SIG-M5 treated with dmso at 0.1 percent for 504 hours (cell line): ENCODE measurements at regions not wholly inside any gene's neighbourhood (a gene's known extent, or its start where the extent isn't known, plus 50 kb on each side); places are given as distances from the start of the nearest gene placed in this dataset.

Source experiments
- DNase-seq: peaks from one replicate; lab custom pipeline; 2025; ENCODE audit not compliant: unreplicated experiment; lab: John Stamatoyannopoulos, UW

DNA sequence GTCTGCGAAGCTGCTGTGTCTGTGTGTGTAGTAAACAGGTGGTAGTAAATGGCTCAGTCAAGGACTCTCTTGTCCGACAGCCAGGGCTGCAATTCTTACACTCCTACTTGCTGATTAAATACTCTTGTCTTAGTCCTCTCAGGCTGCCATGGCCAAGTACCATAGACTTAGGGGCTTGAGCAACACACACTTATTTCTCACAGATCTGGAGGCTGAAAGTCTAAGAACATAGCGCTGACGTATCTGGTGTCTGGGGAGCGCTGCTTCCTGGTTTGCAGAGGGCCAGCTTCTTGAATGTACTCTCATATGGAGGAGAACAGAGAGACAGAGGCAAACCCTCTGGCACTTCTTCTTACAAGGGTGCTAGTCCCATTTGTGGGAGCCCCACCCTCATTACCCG lies 411.0 kb downstream of the MED10 start:
- DNase-seq: no peak

- DNase-seq: no peak
Measured at GRCh38 chr5:5965132-5965531, 413.2 kb downstream of the MED10 start.

DNA sequence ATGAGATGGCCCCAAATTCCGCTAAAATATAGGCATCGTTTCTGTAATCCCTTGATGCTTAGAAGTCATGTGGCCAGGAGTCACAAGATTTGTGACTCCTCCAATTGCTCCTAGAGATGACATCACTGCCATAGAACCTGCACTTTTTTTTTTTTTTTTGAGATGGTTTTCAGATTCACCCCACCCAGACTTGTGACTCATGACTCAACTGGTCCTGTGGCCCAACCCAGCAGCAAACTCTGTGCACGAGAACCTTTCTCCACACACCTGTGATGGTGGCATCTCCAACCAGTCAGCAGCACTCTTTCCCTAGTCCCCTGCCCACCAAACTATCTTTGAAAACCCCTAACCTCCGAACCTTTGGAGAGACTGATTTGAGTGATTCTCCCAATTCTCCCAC lies 414.0 kb downstream of the MED10 start:
- DNase-seq: no peak

DNA sequence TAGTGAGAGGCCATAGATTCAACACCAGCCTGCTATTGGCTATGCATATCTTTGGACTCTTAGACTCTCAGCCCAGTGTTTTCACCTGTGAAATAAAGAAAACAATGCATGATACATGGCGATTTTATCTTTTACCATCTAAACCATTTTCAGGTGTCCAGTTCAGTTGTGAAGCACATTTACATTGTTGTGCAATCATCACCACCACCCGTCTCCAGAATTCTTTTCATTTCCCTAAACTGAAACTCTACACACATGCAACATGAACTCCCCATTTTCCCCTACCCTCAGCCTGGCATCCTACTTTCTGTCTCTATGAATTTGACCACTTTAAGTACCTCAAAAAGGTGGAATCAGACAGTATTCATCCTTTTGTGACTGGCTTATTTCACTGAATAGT lies 420.6 kb downstream of the MED10 start:
- DNase-seq: no peak

DNA sequence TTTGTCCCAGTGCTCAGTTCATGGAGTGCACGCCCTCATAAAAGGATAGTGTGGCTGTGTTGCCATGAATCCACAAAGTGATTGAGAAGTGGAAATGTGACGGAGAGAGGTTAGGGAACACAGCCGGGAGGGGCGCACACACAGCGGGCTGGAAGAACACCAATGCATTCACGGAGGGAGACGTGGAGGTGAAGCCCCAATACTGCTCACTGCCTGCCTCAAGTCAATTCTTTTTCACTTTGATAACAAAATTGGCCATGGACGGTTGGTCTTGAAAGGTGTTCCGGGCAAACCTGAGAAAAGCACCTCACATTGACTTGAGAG lies 424.1 kb downstream of the MED10 start:
- DNase-seq: no peak

- DNase-seq: no peak
Measured at GRCh38 chr5:5953584-5954274, 424.6 kb downstream of the MED10 start.

GRCh38 chr5:5951953-5952352 lies 426.4 kb downstream of the MED10 start:
- no peak for DNase-seq

DNA sequence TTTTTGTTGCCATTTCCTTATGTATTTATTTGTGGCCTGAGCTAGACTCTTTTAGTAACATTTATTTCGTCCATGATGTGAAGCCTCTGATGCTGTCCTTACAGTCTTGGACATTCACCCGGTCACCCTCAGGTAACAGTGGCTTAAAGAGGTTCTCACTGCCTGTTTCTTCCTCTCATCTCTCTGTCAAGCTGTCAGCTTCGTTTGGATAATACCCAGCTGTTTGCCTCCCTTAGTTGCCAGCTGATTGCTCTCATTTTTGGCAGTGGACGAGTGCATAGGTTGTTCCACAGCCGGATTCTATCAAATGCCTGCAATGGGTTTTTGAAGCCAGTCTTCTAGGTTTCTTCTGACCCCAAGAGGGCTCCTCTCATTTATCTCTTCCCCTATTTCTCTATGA lies 427.7 kb downstream of the MED10 start:
- no peak for DNase-seq

- DNase-seq: no peak
Measured at GRCh38 chr5:5941486-5941885, 436.9 kb downstream of the MED10 start.

DNA sequence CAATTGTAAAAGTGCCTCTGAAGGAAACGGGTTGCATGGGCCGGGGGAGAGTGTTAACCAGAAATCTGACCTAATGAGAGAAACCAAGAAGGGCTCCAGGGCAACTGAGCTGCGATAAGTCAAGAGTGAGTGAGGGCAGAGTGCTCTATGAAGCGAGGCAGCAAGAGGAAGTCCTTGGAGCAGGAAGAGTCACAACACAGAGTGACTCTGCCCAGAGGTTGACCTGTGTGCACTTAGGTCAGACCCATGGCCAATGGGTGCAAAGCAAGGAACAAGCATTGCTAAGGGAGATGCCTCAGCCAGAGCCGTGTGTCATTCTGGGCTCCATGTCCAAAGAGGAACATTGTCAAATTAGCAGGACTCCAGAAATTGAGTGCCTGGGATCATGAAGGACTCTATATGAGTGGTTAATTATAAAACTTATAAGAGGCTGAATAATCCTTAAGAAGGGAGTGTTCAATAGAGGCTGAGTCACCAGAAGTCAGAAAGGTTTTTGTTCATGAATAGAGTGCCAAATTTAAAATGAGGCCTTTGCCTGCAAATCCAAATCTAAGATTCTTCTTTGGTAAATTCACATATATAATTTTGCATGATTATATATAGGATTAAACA lies 438.5 kb downstream of the MED10 start:
- no peak for DNase-seq

DNA sequence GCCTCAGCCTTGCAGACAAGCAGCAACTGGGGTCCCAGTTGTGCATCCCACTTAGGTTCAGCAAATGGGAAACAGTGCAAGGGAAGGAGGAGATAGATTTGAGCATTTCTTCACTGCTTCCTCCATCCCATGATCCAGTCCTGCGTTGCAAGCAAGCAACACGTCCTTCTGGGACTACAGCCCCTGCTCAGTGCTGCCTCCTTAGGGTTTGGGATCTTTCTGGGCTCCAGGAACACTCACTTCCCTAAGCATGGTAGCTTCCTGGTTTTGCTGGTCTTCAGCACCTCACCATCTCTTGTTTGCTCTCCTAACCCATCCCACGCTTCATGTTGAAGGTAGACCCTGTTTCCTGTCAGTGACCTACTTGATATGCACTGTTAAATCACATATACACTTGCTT lies 444.7 kb downstream of the MED10 start:
- DNase-seq: no peak

- DNase-seq: no peak
Measured at GRCh38 chr5:5932824-5933223, 445.5 kb downstream of the MED10 start.

DNA sequence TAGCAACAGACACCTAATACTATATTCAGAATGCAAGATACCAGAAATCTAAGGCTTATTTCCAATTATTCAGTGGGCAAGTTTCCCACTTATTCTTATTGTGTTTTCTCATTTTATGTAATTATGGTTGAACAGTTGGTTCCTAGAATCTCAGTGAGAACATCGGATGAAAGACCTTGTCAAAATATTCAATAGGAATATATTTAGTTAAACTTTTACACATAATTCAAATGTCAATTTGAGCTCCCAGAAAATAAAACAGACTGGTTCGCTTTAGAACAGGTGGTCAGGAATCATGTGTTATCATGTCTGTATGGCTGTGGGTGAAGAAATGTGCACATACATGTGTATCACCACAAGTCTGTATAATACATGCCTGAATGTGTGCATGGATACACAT lies 447.8 kb downstream of the MED10 start:
- no peak for DNase-seq

DNA sequence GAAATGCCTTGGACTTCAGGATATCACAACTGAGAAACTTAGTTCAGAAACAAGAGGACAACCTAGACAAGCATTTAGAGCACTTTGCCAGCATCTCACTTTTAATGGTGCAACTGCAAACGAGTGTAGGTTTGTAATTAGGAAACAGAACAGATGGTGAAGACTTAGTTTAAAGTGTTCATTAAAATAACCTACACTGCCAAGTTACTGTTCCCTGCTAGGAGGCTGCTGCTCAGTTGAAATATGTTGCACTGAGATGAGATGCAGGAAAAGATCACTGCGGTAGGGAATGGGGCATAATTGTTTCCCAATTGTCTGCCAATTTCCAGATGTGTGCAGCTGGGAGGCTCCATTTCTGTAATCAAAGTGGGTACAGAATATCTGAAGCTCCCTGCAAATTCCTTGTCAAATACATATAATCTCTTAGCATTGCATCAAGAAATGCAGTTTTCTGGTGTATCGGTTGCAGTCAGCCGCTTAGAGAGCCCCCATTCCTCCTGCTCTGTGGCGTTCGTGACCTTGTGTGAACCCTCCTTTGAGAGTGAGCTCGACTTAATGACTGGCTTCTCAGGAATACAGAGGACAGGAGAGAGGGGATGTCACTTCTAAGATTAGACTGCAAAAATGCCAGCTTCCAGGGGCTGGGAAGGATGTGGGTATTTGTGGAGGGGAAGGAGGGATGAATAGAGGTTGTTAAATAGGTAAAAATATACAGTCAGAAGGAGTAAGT lies 448.9 kb downstream of the MED10 start:
- DNase-seq: no peak

GRCh38 chr5:5925191-5925590 lies 453.2 kb downstream of the MED10 start:
- DNase-seq: no peak

DNA sequence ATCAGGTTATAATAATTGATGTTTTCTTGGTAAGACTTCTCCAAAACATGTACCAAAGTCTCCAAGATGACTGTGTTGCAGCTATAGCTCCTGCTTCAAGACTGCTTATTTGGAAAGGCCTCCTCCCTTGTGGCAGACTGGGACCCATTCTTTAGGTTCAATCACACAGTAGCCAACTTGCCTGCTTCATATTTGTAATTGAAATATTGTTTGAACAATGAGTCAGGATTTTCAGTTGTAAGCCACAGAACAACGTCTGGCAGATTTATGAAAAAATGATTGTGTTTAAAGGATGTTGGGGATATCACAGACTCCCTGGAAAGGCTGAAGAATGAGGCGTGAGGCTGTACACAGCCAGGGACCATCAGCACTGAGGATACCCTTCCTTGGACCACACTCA lies 458.9 kb downstream of the MED10 start:
- no peak for DNase-seq

GRCh38 chr5:5906778-5907177 lies 471.6 kb downstream of the MED10 start:
- no peak for DNase-seq

GRCh38 chr5:5905186-5905585 lies 473.2 kb downstream of the MED10 start:
- no peak for DNase-seq

DNA sequence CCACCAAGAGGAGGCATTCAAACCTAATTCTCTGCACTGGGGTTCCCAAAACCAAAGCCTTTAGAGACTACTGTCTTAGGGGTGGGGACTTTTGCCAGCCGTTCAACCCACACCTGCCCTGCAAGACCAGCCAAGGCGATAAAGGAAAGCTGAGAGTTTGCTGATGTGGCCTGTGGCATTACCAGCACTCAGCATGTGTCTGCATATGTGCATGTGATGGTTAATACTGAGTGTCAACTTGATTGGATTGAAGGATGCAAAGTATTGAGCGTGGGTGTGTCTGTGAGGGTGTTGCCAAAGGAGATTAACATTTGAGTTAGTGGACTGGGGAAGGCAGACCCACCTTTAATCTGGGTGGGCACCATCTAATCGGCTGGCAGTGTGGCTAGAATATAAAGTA lies 474.2 kb downstream of the MED10 start:
- DNase-seq: no peak

GRCh38 chr5:5902678-5903646 lies 475.4 kb downstream of the MED10 start:
- no peak for DNase-seq

DNA sequence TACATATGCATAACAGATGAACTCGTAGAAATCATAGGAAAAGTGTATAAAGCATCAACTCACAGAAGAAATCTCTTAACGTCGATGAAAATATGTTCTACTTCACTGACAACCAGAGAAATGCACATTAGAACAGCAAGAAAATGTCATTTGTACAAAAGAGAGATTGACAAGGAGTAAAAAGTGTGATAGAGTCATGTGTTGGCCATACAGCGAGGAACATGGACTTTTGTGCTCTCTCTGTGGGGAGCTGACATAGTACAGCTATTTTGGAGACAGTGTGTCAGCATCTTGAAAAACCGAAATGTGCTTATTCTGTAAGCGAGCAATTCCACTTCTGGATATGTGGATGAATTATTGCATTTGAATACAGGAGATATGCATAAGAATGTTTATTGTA lies 477.9 kb downstream of the ICE1 start:
- DNase-seq: no peak
